HG03196 (cell line): ENCODE measurements at regions not wholly inside any gene's neighbourhood (a gene's known extent, or its start where the extent isn't known, plus 50 kb on each side); places are given as distances from the start of the nearest gene placed in this dataset.

Experiments used
- ATAC-seq: cut with Tn5 transposase; IDR thresholded peaks from one replicate; pipeline ENCODE4 v1.9.1; 2021; ENCODE audit not compliant: unreplicated experiment

GRCh38 chr6:94389218-94389617, 969.9 kb upstream of the EPHA7 start:
- ATAC-seq, result no peak

- ATAC-seq, result no peak
Measured at GRCh38 chr6:94377835-94378234, 958.5 kb upstream of the EPHA7 start.

GRCh38 chr6:94376876-94377275, 957.5 kb upstream of the EPHA7 start:
- no peak for ATAC-seq

- no peak for ATAC-seq
Measured at GRCh38 chr6:94372229-94372628, 952.9 kb upstream of the EPHA7 start.

- no peak for ATAC-seq
Measured at GRCh38 chr6:94367316-94367715, 948.0 kb upstream of the EPHA7 start.

- no peak for ATAC-seq
Measured at GRCh38 chr6:94362061-94362864, 942.9 kb upstream of the EPHA7 start.

GRCh38 chr6:94361304-94362060, 942.1 kb upstream of the EPHA7 start:
- ATAC-seq, result no peak

GRCh38 chr6:94357381-94357980, 938.1 kb upstream of the EPHA7 start:
- ATAC-seq, result no peak

- no peak for ATAC-seq
Measured at GRCh38 chr6:94350833-94351232, 931.5 kb upstream of the EPHA7 start.

GRCh38 chr6:94349227-94349626, 929.9 kb upstream of the EPHA7 start:
- no peak for ATAC-seq

GRCh38 chr6:94344866-94345265, 925.5 kb upstream of the EPHA7 start:
- no peak for ATAC-seq

- no peak for ATAC-seq
Measured at GRCh38 chr6:94341173-94341572, 921.8 kb upstream of the EPHA7 start.

- no peak for ATAC-seq
Measured at GRCh38 chr6:94323853-94324252, 904.5 kb upstream of the EPHA7 start.

- no peak for ATAC-seq
Measured at GRCh38 chr6:94300424-94301144, 881.2 kb upstream of the EPHA7 start.

GRCh38 chr6:94289131-94289530, 869.8 kb upstream of the EPHA7 start:
- no peak for ATAC-seq

- ATAC-seq, result no peak
Measured at GRCh38 chr6:94278146-94278545, 858.8 kb upstream of the EPHA7 start.

GRCh38 chr6:94272327-94272726, 853.0 kb upstream of the EPHA7 start:
- ATAC-seq, result no peak

- no peak for ATAC-seq
Measured at GRCh38 chr6:94270091-94270948, 851.0 kb upstream of the EPHA7 start.

- no peak for ATAC-seq
Measured at GRCh38 chr6:94269256-94269655, 849.9 kb upstream of the EPHA7 start.

GRCh38 chr6:94260765-94261164, 841.4 kb upstream of the EPHA7 start:
- ATAC-seq, result no peak
